Loucy (cell line): ENCODE measurements at regions not wholly inside any gene's neighbourhood (a gene's known extent, or its start where the extent isn't known, plus 50 kb on each side); places are given as distances from the start of the nearest gene placed in this dataset.

Experiments used
- EZH2phosphoT487 ChIP-seq: fragments of 200-600 bp; IDR thresholded peaks from 2 replicates; pipeline ENCODE4 v1.6.1; 2018; ENCODE audit warnings: antibody characterized with exemption, mild to moderate bottlenecking, moderate library complexity, borderline replicate concordance
- TF ChIP-seq, protein P1 (sequence below): fragments of 200-600 bp; sonication (generic); conservative IDR thresholded peaks from 2 replicates; pipeline ENCODE4 v1.5.1; 2014; ENCODE audit warnings: mild to moderate bottlenecking, antibody characterized with exemption, low read length

DNA sequence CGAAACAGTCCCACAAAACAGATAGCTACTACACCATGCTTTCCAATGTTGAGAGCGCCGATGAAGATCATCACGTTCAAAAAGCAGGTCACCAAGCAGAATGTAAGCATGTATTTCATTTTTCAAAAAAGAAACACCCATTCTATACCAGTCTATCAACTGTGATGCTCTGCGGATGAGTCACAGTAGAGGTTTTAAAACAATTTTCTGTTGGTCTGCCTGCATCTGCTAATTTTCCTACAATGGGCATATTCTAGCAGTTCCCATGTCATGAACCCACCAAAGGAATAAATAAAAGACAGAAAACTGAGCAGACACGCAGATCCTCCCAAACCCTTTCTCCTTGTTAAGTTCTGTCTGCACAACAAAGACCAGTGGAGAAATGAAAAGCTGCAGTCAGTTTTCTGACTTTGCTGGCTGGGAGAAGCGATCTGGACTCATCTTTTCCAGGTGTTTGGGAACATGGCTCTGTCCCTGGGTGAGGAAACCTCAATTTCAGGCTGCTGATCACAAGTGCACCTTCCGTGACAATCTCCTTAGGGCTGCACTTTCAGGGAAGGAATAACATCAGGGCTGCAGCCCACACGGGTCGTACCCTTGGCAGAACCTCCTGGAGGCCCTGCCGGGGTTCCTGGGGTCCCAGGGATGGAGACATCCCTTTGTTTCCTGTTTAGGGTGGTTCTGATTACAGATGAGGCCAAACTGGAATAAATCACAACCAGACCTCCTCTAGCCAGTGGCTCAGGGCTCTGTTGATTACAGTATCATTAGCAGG lies 200.1 kb downstream of the BMP7 start:
- TF ChIP-seq, protein P1, sequence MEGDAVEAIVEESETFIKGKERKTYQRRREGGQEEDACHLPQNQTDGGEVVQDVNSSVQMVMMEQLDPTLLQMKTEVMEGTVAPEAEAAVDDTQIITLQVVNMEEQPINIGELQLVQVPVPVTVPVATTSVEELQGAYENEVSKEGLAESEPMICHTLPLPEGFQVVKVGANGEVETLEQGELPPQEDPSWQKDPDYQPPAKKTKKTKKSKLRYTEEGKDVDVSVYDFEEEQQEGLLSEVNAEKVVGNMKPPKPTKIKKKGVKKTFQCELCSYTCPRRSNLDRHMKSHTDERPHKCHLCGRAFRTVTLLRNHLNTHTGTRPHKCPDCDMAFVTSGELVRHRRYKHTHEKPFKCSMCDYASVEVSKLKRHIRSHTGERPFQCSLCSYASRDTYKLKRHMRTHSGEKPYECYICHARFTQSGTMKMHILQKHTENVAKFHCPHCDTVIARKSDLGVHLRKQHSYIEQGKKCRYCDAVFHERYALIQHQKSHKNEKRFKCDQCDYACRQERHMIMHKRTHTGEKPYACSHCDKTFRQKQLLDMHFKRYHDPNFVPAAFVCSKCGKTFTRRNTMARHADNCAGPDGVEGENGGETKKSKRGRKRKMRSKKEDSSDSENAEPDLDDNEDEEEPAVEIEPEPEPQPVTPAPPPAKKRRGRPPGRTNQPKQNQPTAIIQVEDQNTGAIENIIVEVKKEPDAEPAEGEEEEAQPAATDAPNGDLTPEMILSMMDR, result no peak
- no peak for TF ChIP-seq EZH2phosphoT487
